ENCODE measurements at regions not wholly inside any gene's neighbourhood (a gene's known extent, or its start where the extent isn't known, plus 50 kb on each side); places are given as distances from the start of the nearest gene placed in this dataset.

GRCh38 chr16:79497606-79498350, 102.8 kb downstream of the MAF start:
- Histone ChIP-seq H3K27me3 (ENCODE audit: control insufficient read depth, insufficient read depth, low read length) (no peaks in the 10 kb centered on the region), H3K9me3 (ENCODE audit: control insufficient read depth, insufficient read depth, low read length) (no peaks in the 10 kb centered on the region), H3K4me1 (ENCODE audit: control insufficient read depth, insufficient read depth, low read length) (no peaks in the 10 kb centered on the region), H3K9ac (ENCODE audit: low read depth, low read length) (no peak overlapping the region), H3K36me3 (ENCODE audit: control insufficient read depth, insufficient read depth, low read length) (no peaks in the 10 kb centered on the region), H3K4me3 (ENCODE audit: low read depth, low read length) (no peak overlapping the region)

GRCh38 chr16:79493911-79494310, 106.6 kb downstream of the MAF start:
- Histone ChIP-seq H3K36me3 (ENCODE audit: control insufficient read depth, insufficient read depth, low read length) (no peaks in the 10 kb centered on the region), H3K27me3 (ENCODE audit: control insufficient read depth, insufficient read depth, low read length) (no peaks in the 10 kb centered on the region), H3K4me3 (ENCODE audit: low read depth, low read length) (no peak overlapping the region), H3K9me3 (ENCODE audit: control insufficient read depth, insufficient read depth, low read length) (no peaks in the 10 kb centered on the region), H3K9ac (ENCODE audit: low read depth, low read length) (no peak overlapping the region), H3K4me1 (ENCODE audit: control insufficient read depth, insufficient read depth, low read length) (no peaks in the 10 kb centered on the region)

GRCh38 chr16:79492036-79492435, 108.5 kb downstream of the MAF start:
- no peaks in the 10 kb centered on the region for H3K4me1 ChIP-seq (ENCODE audit: control insufficient read depth, insufficient read depth, low read length)
- H3K4me3 ChIP-seq (ENCODE audit: low read depth, low read length) = no peak overlapping the region
- no peaks in the 10 kb centered on the region for H3K9me3 ChIP-seq (ENCODE audit: control insufficient read depth, insufficient read depth, low read length)

GRCh38 chr16:79485020-79485419, 115.5 kb downstream of the MAF start:
- Histone ChIP-seq H3K4me1 (ENCODE audit: control insufficient read depth, insufficient read depth, low read length) (no peaks in the 10 kb centered on the region), H3K4me3 (ENCODE audit: low read depth, low read length) (no peak overlapping the region), H3K27me3 (ENCODE audit: control insufficient read depth, insufficient read depth, low read length) (no peaks in the 10 kb centered on the region), H3K36me3 (ENCODE audit: control insufficient read depth, insufficient read depth, low read length) (no peaks in the 10 kb centered on the region), H3K9ac (ENCODE audit: low read depth, low read length) (no peak overlapping the region), H3K9me3 (ENCODE audit: control insufficient read depth, insufficient read depth, low read length) (no peaks in the 10 kb centered on the region)

More at GRCh38 chr16:79492036-79492435, 108.5 kb downstream of the MAF start:
- Histone ChIP-seq H3K36me3 (ENCODE audit: control insufficient read depth, insufficient read depth, low read length) (no peaks in the 10 kb centered on the region), H3K27me3 (ENCODE audit: control insufficient read depth, insufficient read depth, low read length) (no peaks in the 10 kb centered on the region), H3K9ac (ENCODE audit: low read depth, low read length) (no peak overlapping the region)

- Histone ChIP-seq H3K4me3 (ENCODE audit: low read depth, low read length) (no peak overlapping the region), H3K36me3 (ENCODE audit: control insufficient read depth, insufficient read depth, low read length) (no peaks in the 10 kb centered on the region), H3K9ac (ENCODE audit: low read depth, low read length) (no peak overlapping the region), H3K27me3 (ENCODE audit: control insufficient read depth, insufficient read depth, low read length) (no peaks in the 10 kb centered on the region), H3K4me1 (ENCODE audit: control insufficient read depth, insufficient read depth, low read length) (no peaks in the 10 kb centered on the region), H3K9me3 (ENCODE audit: control insufficient read depth, insufficient read depth, low read length) (no peaks in the 10 kb centered on the region)
These were observed 116.3 kb downstream of the MAF start for GRCh38 chr16:79484237-79484636.

- Histone ChIP-seq H3K4me3 (ENCODE audit: low read depth, low read length) (no peak overlapping the region), H3K27me3 (ENCODE audit: control insufficient read depth, insufficient read depth, low read length) (no peaks in the 10 kb centered on the region), H3K9ac (ENCODE audit: low read depth, low read length) (no peak overlapping the region), H3K9me3 (ENCODE audit: control insufficient read depth, insufficient read depth, low read length) (no peaks in the 10 kb centered on the region), H3K36me3 (ENCODE audit: control insufficient read depth, insufficient read depth, low read length) (no peaks in the 10 kb centered on the region), H3K4me1 (ENCODE audit: control insufficient read depth, insufficient read depth, low read length) (no peaks in the 10 kb centered on the region)
These were observed 117.2 kb downstream of the MAF start for GRCh38 chr16:79483336-79483735.

GRCh38 chr16:79482011-79482410, 118.5 kb downstream of the MAF start:
- Histone ChIP-seq H3K4me3 (ENCODE audit: low read depth, low read length) (no peak overlapping the region), H3K27me3 (ENCODE audit: control insufficient read depth, insufficient read depth, low read length) (no peaks in the 10 kb centered on the region), H3K36me3 (ENCODE audit: control insufficient read depth, insufficient read depth, low read length) (no peaks in the 10 kb centered on the region), H3K4me1 (ENCODE audit: control insufficient read depth, insufficient read depth, low read length) (no peaks in the 10 kb centered on the region), H3K9me3 (ENCODE audit: control insufficient read depth, insufficient read depth, low read length) (no peaks in the 10 kb centered on the region), H3K9ac (ENCODE audit: low read depth, low read length) (no peak overlapping the region)

GRCh38 chr16:79480929-79481328, 119.6 kb downstream of the MAF start:
- no peaks in the 10 kb centered on the region for H3K4me1 ChIP-seq (ENCODE audit: control insufficient read depth, insufficient read depth, low read length)
- no peaks in the 10 kb centered on the region for H3K27me3 ChIP-seq (ENCODE audit: control insufficient read depth, insufficient read depth, low read length)
- no peak overlapping the region for H3K9ac ChIP-seq (ENCODE audit: low read depth, low read length)
- H3K9me3 ChIP-seq (ENCODE audit: control insufficient read depth, insufficient read depth, low read length) = no peaks in the 10 kb centered on the region
- H3K36me3 ChIP-seq (ENCODE audit: control insufficient read depth, insufficient read depth, low read length) = no peaks in the 10 kb centered on the region
- H3K4me3 ChIP-seq (ENCODE audit: low read depth, low read length) = no peak overlapping the region

- Histone ChIP-seq H3K27me3 (ENCODE audit: control insufficient read depth, insufficient read depth, low read length) (no peaks in the 10 kb centered on the region), H3K9me3 (ENCODE audit: control insufficient read depth, insufficient read depth, low read length) (no peaks in the 10 kb centered on the region), H3K9ac (ENCODE audit: low read depth, low read length) (no peak overlapping the region), H3K4me3 (ENCODE audit: low read depth, low read length) (no peak overlapping the region), H3K36me3 (ENCODE audit: control insufficient read depth, insufficient read depth, low read length) (no peaks in the 10 kb centered on the region), H3K4me1 (ENCODE audit: control insufficient read depth, insufficient read depth, low read length) (no peaks in the 10 kb centered on the region)
These were observed 120.5 kb downstream of the MAF start for GRCh38 chr16:79480056-79480455.

GRCh38 chr16:79476580-79476979, 124.0 kb downstream of the MAF start:
- no peaks in the 10 kb centered on the region for H3K9me3 ChIP-seq (ENCODE audit: control insufficient read depth, insufficient read depth, low read length)
- H3K4me3 ChIP-seq (ENCODE audit: low read depth, low read length) = no peak overlapping the region
- H3K9ac ChIP-seq (ENCODE audit: low read depth, low read length) = no peak overlapping the region
- no peaks in the 10 kb centered on the region for H3K36me3 ChIP-seq (ENCODE audit: control insufficient read depth, insufficient read depth, low read length)
- H3K4me1 ChIP-seq (ENCODE audit: control insufficient read depth, insufficient read depth, low read length) = no peaks in the 10 kb centered on the region
- H3K27me3 ChIP-seq (ENCODE audit: control insufficient read depth, insufficient read depth, low read length) = no peaks in the 10 kb centered on the region

GRCh38 chr16:79475841-79476240, 124.7 kb downstream of the MAF start:
- H3K9me3 ChIP-seq (ENCODE audit: control insufficient read depth, insufficient read depth, low read length) = no peaks in the 10 kb centered on the region
- no peak overlapping the region for H3K9ac ChIP-seq (ENCODE audit: low read depth, low read length)
- H3K27me3 ChIP-seq (ENCODE audit: control insufficient read depth, insufficient read depth, low read length) = no peaks in the 10 kb centered on the region
- H3K4me1 ChIP-seq (ENCODE audit: control insufficient read depth, insufficient read depth, low read length) = no peaks in the 10 kb centered on the region
- no peak overlapping the region for H3K4me3 ChIP-seq (ENCODE audit: low read depth, low read length)
- H3K36me3 ChIP-seq (ENCODE audit: control insufficient read depth, insufficient read depth, low read length) = no peaks in the 10 kb centered on the region

GRCh38 chr16:79473456-79473855, 127.1 kb downstream of the MAF start:
- Histone ChIP-seq H3K4me1 (ENCODE audit: control insufficient read depth, insufficient read depth, low read length) (no peaks in the 10 kb centered on the region), H3K9me3 (ENCODE audit: control insufficient read depth, insufficient read depth, low read length) (no peaks in the 10 kb centered on the region), H3K36me3 (ENCODE audit: control insufficient read depth, insufficient read depth, low read length) (no peaks in the 10 kb centered on the region), H3K27me3 (ENCODE audit: control insufficient read depth, insufficient read depth, low read length) (no peaks in the 10 kb centered on the region), H3K9ac (ENCODE audit: low read depth, low read length) (no peak overlapping the region), H3K4me3 (ENCODE audit: low read depth, low read length) (no peak overlapping the region)

All from iPS-15b (cell line).